HuH-7 (cell line): ENCODE measurements at regions not wholly inside any gene's neighbourhood (a gene's known extent, or its start where the extent isn't known, plus 50 kb on each side); places are given as distances from the start of the nearest gene placed in this dataset.
A peak's percentile ranks its signal among the peaks of the same experiment; 100 is the strongest.
"Not testable (repeated sequence)": the region's sequence is repeated elsewhere in the genome, so short reads cannot be mapped to it uniquely, and the experiment has no call there.

Source experiments
- DNase-seq: peaks from one replicate; pipeline ENCODE4 v3.0.0; 2011; ENCODE audit warnings: low spot score

DNA sequence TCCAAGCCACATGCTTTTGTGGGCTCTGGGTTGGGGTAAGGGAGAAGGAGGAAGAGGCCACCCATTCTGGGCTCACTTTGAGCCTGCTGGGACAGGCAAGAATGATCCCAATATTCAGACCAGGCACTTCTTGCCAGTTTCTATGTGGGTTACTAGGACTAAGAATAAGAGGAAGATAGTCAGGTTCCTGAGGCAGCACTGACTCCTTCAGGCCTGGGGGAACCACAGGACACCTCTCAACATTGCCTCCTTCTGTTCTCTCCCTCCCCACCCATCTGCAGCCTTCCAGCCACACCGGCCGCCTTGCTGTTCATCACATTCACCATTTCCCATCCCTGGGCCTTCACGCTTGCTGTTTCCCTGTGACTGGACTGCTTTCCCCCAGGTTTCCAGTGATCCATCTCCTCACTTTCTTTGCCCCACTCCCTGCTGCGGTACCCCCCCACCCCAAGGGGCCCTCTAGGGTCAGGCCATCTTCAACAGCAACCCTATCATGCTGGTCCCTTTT lies 69.2 kb upstream of the SIRPA start:
- no peak for DNase-seq

DNA sequence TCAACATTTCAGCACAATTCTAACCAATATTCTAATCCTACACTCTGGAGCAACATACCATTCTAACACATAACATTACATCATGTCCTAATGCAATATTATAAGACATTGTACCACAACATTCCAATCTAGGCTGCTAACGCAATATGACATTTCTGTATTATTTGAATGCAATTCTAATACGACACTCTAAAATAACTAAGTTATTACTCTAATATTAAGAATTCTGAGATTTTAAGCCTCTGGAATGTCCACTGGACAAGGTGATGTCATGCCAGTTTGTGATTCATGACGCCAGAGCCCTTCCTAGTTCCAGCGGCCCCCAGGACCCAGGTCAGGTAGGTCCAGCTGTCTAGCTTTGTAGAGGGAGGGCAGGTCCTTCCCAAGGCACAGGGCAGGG lies 69.7 kb upstream of the SIRPA start:
- no peak for DNase-seq

DNA sequence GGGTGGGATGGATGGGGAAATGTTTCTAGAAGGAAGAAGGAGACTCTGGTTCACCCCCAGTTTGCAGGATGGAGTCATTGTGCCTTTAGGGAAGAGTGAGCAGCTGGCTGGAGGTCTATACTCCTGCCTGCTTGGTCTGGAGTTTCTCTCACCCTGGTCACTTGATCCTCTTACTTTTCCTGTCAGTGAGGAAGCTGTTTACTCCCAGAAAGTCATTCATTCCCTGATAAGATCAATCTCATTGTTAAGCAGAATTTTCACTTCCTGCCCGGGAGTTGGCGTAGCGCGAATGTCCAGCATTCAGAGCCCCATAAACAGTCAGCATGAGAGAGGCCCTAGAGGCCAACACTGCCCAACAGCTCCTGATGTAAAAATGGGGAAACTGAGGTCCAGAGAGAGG lies 70.4 kb upstream of the SIRPA start:
- DNase-seq, result no peak

GRCh38 chr20:1824181-1824580 lies 71.0 kb upstream of the SIRPA start:
- DNase-seq, result no peak

DNA sequence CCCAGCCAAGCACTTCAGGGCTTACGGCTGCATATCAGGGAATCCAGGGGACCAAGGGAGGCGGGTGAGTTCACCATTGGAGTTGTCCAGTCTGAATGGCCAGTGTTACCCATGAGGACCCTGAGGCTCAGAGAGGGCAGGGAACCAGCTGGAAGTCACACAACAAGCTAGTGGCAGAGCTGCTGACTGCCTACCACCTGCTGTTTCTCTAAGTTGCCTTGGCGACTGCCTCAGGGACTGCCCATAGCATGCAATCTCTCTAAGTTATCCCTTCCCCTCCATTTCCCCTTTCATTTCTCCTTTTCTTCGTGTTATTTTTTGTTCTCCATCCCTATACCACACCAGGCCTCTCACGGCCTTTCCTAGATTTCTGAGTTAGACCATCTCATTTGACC lies 71.8 kb upstream of the SIRPA start:
- no peak for DNase-seq

DNA sequence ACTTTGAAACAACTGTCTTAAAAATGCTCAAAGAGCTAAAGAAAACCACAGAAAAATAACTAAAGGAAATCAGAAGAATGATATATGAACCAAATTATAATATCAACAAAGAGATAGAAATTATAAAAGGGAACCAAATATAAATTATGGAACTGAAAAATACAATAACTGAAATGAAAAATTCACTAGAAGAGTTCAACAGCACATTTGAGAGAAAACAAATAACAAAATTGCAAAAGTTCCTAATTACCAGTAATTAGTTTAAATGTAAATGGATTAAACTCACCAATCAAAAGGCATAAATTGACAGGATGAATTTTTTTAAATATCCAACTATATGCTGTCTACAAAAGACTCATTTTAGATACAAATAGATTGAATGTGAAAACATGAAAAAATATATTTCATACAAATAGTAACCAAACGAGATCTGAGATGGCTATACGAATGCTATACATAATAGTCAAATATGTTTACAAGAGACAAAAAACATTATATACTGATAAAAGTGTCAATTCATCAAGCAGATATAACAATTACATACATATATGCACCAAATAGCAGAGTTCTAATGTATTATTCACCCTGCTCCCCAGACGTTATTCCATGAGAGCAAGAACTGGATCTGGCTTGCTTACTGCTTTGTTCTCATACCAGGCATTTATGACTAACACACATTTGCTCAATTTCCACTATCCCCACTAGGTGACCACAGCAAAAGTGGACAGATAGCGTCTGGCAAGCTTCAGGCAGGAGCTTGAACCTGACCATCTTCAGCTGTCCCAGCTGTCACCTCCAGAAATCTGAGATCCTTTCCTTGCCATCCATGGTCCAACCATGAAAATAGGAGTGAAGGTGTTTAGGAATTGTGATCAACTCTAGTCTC lies 72.4 kb upstream of the SIRPA start:
- no peak for DNase-seq

- DNase-seq, result no peak
Observed at GRCh38 chr20:1820138-1821079, 74.8 kb upstream of the SIRPA start.

GRCh38 chr20:1819311-1820137 lies 75.7 kb upstream of the SIRPA start:
- no peak for DNase-seq

DNA sequence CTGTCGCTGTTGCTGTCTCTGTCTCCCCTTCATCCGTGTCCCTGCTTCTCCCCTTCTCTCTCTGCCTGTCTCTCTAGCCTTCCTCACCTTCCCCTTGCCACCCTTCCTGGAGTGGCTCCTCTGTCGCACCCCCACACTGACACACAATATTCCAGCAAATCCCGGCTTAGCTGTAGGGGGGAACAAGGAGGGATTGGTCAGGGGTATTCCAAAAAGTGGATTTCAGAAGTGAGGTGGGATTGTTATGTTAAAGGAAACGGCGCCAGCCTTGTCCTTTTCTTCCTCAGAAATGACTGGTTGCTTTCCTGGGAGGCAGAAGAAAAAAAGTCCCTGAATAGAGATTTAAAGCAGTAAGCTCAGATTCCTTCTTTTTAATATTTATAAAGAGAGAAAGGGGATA lies 76.3 kb upstream of the SIRPA start:
- no peak for DNase-seq

- DNase-seq, result no peak
Observed at GRCh38 chr20:1818247-1818840, 76.9 kb upstream of the SIRPA start.

DNA sequence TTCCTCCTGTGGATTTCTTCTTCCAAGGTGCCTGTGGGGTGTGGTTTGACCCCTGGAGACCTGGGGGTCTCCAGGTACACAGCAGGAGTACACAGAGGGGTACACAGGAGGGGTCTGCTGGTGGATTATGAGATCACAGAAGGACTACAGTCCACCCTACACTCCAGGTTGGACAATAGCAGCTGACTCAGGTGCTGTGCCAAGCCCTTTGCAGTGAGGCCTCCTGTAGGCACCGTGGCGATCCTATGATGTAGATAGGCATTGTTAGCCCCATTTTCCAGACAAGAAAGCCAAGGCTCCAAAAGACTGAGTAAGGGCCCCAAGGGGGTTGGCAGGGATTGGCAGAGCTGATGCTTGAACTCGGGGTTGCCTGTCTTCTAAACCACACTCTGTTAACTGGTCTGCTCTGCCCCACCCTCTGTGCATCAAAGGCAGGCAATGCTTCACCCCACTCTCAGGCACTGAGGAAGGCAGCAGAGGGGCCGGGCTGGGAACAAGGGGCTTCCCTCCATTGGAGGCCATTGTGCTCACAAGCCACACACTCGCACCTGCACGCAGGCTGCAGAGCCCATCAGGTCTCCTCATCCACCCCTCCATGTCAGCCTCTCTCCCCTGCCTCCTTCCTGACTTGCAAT lies 77.5 kb upstream of the SIRPA start:
- DNase-seq, result no peak

DNA sequence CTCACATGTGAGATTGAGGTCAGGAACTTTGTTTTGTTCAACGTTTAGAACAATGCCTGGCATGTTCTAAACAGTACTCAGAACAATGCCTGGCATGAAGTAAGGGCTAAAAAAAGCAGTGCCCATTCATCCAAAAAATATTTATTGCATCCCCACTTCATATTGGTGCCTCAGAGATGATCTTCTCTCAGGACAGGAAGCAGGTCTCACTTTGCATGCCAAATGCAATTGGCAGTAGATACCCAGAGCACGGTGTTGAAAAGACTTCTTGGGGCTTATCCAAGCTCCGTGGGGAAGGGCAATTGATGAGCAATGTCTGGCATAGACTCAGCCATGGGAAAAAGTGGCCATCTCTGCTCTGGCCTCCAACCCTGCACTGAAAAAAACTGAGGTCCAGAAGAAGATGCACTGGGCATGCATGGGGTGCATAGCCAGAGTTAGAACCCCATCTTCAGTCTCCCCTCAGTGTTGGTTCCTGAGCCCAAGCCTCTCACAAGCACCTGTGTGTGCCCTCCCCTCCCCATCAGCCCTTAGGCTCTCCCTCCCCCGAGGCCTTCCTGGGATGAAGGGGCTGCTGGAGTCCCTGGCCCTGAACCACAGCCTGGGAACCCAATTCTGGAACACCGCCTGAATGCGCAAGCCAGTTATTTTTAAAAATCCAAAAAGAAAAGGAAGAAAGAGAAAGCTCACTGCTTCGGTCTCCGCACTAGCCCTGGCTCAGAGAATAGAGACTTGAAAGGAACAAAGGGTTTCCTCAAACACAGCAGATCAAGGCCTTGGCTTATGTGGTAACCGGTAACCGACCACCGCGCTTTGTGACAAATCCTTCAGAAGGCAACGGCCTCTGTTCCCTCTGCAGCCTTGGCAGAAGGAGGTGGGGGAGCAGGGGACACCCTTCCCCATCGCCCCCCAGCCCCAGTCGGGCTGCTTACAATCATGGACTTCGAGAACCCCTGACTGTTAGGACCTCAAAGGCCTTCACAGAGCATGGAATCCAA lies 78.5 kb upstream of the SIRPA start:
- DNase-seq, result no peak

GRCh38 chr20:1815502-1816085 lies 79.6 kb upstream of the SIRPA start:
- DNase-seq, result no peak

DNA sequence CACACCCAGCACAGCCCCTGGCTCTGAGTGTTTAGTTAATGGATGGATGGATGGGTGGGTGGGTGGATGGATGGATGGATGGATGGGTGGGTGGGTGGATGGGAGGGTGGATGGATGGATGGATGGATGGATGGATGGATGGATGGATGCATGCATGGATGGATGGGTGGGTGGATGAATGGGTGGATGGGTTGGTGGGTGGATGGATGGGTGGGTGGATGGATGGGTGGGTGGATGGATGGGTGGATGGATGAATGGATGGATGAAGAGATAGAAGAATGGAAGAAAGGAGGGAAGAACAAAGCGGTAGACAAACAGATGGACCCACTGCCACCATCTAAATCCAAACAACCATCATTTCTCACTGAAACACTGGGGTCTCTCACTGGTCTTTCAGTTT lies 80.3 kb upstream of the SIRPA start:
- not testable (repeated sequence) for DNase-seq

DNA sequence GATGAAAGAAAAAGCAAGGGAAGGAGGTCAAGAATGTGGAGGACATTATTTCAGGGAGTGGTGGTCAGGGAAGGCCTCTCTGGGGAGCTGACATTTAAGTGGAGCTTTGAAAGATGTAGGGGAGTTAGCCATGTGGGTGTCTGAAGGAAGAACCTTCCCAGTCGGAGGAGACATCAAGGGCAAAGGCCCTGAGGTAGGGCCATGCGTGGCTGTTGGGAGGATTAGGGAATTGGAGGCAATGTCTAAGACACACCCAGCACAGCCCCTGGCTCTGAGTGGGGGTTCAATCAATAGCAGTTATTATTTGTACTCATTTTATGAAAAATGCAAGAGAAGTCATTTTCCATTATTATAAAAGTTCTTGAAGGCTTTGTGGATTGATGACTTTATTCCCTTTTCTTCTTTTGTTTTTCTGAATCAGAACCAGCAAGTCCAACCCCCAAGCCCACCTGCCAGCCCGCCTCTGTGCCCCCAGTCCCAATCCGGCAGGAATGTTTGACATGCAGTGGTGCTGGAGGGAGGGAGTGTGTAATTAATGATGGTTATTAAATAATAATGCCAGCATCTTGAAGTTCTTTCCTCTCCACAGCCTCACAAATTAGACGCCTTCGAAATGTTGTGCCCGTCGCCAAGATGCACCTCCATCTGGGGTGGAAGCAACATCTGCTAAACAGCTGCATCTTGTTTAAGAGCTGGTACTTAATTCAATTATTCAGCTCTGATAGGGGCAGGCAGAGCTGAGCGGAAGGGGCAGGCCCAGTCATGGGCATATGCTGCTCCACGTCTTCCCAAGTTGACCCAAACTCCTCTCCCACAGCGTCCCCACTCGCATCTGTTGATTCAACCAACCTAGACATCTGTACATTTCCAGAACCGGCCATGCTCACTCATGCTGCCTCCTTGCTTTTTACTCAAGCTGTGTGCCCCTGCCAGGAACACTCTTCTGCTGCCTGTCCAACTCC lies 81.3 kb upstream of the SIRPA start:
- no peak for DNase-seq

GRCh38 chr20:1813101-1813529 lies 82.1 kb upstream of the SIRPA start:
- no peak for DNase-seq

GRCh38 chr20:1811621-1812498 lies 83.3 kb upstream of the SIRPA start:
- DNase-seq, result peak; percentile 71
